Sigmoid colon (tissue), 6 donors: ENCODE measurements at regions not wholly inside any gene's neighbourhood (a gene's known extent, or its start where the extent isn't known, plus 50 kb on each side); places are given as distances from the start of the nearest gene placed in this dataset.
A peak's percentile ranks its signal among the peaks of the same experiment; 100 is the strongest.

ENCODE experiments used
- DNase-seq: peaks from one replicate; pipeline ENCODE4 v3.0.0-alpha.2; 2019
- H3K27ac ChIP-seq, 4 donors: fragments of 200-600 bp; sonication (generic); one replicate each; pipeline ENCODE4 v1.5.1; 2016 to 2019; ENCODE audit warnings: mild to moderate bottlenecking in 1 of 4
- H3K27me3 ChIP-seq, 3 donors: fragments of 200-600 bp; sonication (generic); one replicate each; pipeline ENCODE4 v1.5.1; 2019; ENCODE audit warnings: mild to moderate bottlenecking in 1 of 3
- H3K36me3 ChIP-seq, 4 donors: fragments of 200-600 bp; sonication (generic); one replicate each; pipeline ENCODE4 v1.5.1; 2016 to 2019
- H3K4me1 ChIP-seq, 4 donors: fragments of 200-600 bp; sonication (generic); one replicate each; pipeline ENCODE4 v1.5.1; 2017 to 2019
- H3K4me3 ChIP-seq, 4 donors: fragments of 200-600 bp; sonication (generic); one replicate each; pipeline ENCODE4 v1.5.1; 2017 to 2019; ENCODE audit warnings: mild to moderate bottlenecking in 2 of 4, moderate library complexity in 1 of 4
- H3K9me3 ChIP-seq, 4 donors: fragments of 200-600 bp in 3 of 4; sonication (generic) in 3 of 4; one replicate each; pipeline versions ENCODE4 v1.5.1 to v1.6.1; 2013 to 2019
- CTCF ChIP-seq, 4 experiments: fragments of 450-650 bp in 3 of 4; fragments of 200-600 bp in 1 of 4; IDR thresholded peaks; one replicate each; pipeline ENCODE4 v1.5.1; 2016 to 2019; ENCODE audit warnings: antibody characterized with exemption in 4 of 4, mild to moderate bottlenecking in 3 of 4, moderate library complexity in 2 of 4
- EP300 ChIP-seq, 4 donors: sonication (generic); formaldehyde crosslinking; IDR thresholded peaks; one replicate each; pipeline ENCODE4 v1.6.1; 2017; ENCODE audit warnings: antibody characterized with exemption in 4 of 4
- POLR2A ChIP-seq, 2 donors: fragments of 450-650 bp; IDR thresholded peaks; one replicate each; pipeline ENCODE4 v1.6.1; 2016; ENCODE audit warnings: antibody characterized with exemption in 2 of 2, mild to moderate bottlenecking in 2 of 2, moderate library complexity in 2 of 2
- POLR2AphosphoS5 ChIP-seq, 4 donors: sonication (generic); formaldehyde crosslinking; IDR thresholded peaks; one replicate each; pipeline ENCODE4 v1.6.1; 2017; ENCODE audit warnings: antibody characterized with exemption in 4 of 4
- WGBS, 2 donors: extraction: QIAGEN DNeasy Blood & Tissue Kit; methylation state at CpG; one replicate each; pipeline ENCODE4 v1.1.7; 2013; 5-methylcytosine and 5-hydroxymethylcytosine counted together
- intact Hi-C: fragments of 100-400 bp; cut with DNase I; formaldehyde crosslinking; loops from one replicate; pipeline ENCODE4 v1.15.1; 2023
- donor health status: healthy with polysubstance abuse.
- donor health status: healthy.

- TF ChIP-seq EP300 (IDR thresholded peaks at IDR 0.05): no peak
- no peak for TF ChIP-seq CTCF (IDR thresholded peaks at IDR 0.05)
- TF ChIP-seq POLR2A (IDR thresholded peaks at IDR 0.05): no peak
- no peak for TF ChIP-seq POLR2AphosphoS5 (IDR thresholded peaks at IDR 0.05)
Measured at GRCh38 chr3:168858327-168858726, 762.6 kb upstream of the GOLIM4 start.

GRCh38 chr3:168850109-168850508, 754.4 kb upstream of the GOLIM4 start:
- no peaks in the 10 kb centered on the region for H3K36me3 ChIP-seq
- no peak for TF ChIP-seq POLR2A (IDR thresholded peaks at IDR 0.05)
- no peak for TF ChIP-seq EP300 (IDR thresholded peaks at IDR 0.05)
- no peak for TF ChIP-seq CTCF (IDR thresholded peaks at IDR 0.05)
- no peak for TF ChIP-seq POLR2AphosphoS5 (IDR thresholded peaks at IDR 0.05)
- intact Hi-C loops: no loop called here
- no peaks in the 10 kb centered on the region for H3K4me1 ChIP-seq
- no peak overlapping the region for H3K4me3 ChIP-seq
- no peak for DNase-seq
- H3K9me3 ChIP-seq: no peaks in the 10 kb centered on the region
- no peak overlapping the region for H3K27ac ChIP-seq
- peaks cover 0 to 4% (median 0%) of the 10 kb centered on the region in 3 donors for H3K27me3 ChIP-seq

More at GRCh38 chr3:168858327-168858726, 762.6 kb upstream of the GOLIM4 start:
- 95 to 99% methylated on average over 3 of the region's 3 CpGs for WGBS, 2 donors
- H3K27ac ChIP-seq: no peak overlapping the region
- no peaks in the 10 kb centered on the region for H3K27me3 ChIP-seq
- no peak overlapping the region for H3K4me3 ChIP-seq
- intact Hi-C loops: no loop called here
- peaks cover 0 to 9% (median 0%) of the 10 kb centered on the region in 4 donors for H3K4me1 ChIP-seq
- H3K36me3 ChIP-seq: no peaks in the 10 kb centered on the region
- no peaks in the 10 kb centered on the region for H3K9me3 ChIP-seq
- no peak for DNase-seq

- intact Hi-C loops: loop anchor here (2.0 to 5.0 kb wide), 2 partner anchors 335 to 637 kb away; no protein-coding TSS in a partner anchor
- H3K27ac ChIP-seq: no peak overlapping the region
- peaks cover 0 to 4% (median 0%) of the 10 kb centered on the region in 3 donors for H3K27me3 ChIP-seq
- no peaks in the 10 kb centered on the region for H3K4me1 ChIP-seq
- no peak for DNase-seq
- H3K9me3 ChIP-seq: no peaks in the 10 kb centered on the region
- 11 to 17% methylated on average over 7 of the region's 7 CpGs for WGBS, 2 donors
- peak; percentile 28 to 53 (median 44) for TF ChIP-seq CTCF (IDR thresholded peaks at IDR 0.05)
- TF ChIP-seq POLR2AphosphoS5 (IDR thresholded peaks at IDR 0.05): no peak
- H3K36me3 ChIP-seq: no peaks in the 10 kb centered on the region
- H3K4me3 ChIP-seq: no peak overlapping the region
Measured at GRCh38 chr3:168847291-168847883, 751.7 kb upstream of the GOLIM4 start.

GRCh38 chr3:168844894-168845482, 749.3 kb upstream of the GOLIM4 start:
- Histone ChIP-seq H3K27me3 (peaks cover 0 to 4% (median 0%) of the 10 kb centered on the region in 3 donors), H3K4me1 (no peaks in the 10 kb centered on the region), H3K36me3 (no peaks in the 10 kb centered on the region), H3K4me3 (no peak overlapping the region), H3K27ac (no peak overlapping the region), H3K9me3 (no peaks in the 10 kb centered on the region)
- WGBS, 2 donors: 59 to 76% methylated on average over 6 of the region's 6 CpGs
- DNase-seq: no peak
- intact Hi-C loops: loop anchor here (5.0 kb wide), 1 partner anchor 333 kb away; no protein-coding TSS in a partner anchor
- TF ChIP-seq POLR2A (IDR thresholded peaks at IDR 0.05) (no peak), CTCF (IDR thresholded peaks at IDR 0.05) (no peak), POLR2AphosphoS5 (IDR thresholded peaks at IDR 0.05) (no peak), EP300 (IDR thresholded peaks at IDR 0.05) (no peak)
